ENCODE measurements at regions not wholly inside any gene's neighbourhood (a gene's known extent, or its start where the extent isn't known, plus 50 kb on each side); places are given as distances from the start of the nearest gene placed in this dataset.

GRCh38 chr16:63752347-63752746 lies 1369.5 kb downstream of the CDH11 start:
- H3K4me3 ChIP-seq (ENCODE audit: low read depth, low read length): no peak overlapping the region
- TF ChIP-seq CTCF (conservative IDR thresholded peaks at IDR 0.05; ENCODE audit: low read depth, low read length): no peak
- DNase-seq (ENCODE audit: low read depth): no peak

DNA sequence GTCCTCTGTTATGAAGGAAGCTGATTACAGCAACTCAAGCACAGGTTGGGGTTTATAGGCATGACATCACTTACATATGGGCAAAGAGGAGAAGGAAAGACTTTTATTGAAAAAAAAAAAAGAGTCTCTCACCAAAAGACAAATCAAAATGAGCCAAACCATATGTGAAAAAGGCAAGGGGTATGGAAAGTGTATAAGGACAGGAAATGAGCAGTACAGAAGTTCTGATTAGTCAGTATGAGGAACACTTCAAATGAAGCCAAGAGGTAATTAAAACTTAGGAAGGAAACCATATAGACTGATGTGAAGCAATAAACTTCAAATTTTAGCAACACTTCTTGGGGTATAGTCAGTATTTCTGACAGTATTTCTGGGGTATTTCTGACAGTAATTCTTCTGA lies 1372.6 kb downstream of the CDH11 start:
- TF ChIP-seq CTCF (conservative IDR thresholded peaks at IDR 0.05; ENCODE audit: low read depth, low read length): no peak
- no peak for DNase-seq (ENCODE audit: low read depth)
- no peak overlapping the region for H3K4me3 ChIP-seq (ENCODE audit: low read depth, low read length)

GRCh38 chr16:63745456-63745855 lies 1376.4 kb downstream of the CDH11 start:
- DNase-seq (ENCODE audit: low read depth): no peak
- TF ChIP-seq CTCF (conservative IDR thresholded peaks at IDR 0.05; ENCODE audit: low read depth, low read length): no peak

GRCh38 chr16:63744077-63744874 lies 1377.6 kb downstream of the CDH11 start:
- no peak for DNase-seq (ENCODE audit: low read depth)
- TF ChIP-seq CTCF (conservative IDR thresholded peaks at IDR 0.05; ENCODE audit: low read depth, low read length): no peak

More at GRCh38 chr16:63745456-63745855, 1376.4 kb downstream of the CDH11 start:
- H3K4me3 ChIP-seq (ENCODE audit: low read depth, low read length): no peak overlapping the region

DNA sequence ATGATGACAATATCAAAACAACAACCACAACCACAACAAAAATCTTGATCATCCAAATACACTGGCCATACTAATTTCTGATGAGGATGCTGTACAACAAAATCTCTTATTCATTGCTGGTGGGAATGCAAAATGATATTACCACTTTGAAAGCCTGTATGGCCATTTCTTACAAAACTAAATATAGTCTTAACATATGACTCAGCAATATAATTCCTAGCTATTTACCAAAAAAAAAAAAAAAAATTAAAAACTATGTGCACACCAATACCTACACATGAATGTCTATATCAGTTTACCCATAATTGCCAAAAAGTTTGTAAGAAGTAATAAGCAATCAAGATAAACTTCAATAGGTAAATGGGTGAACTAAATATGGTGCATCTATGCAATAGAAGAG lies 1379.7 kb downstream of the CDH11 start:
- no peak for TF ChIP-seq CTCF (conservative IDR thresholded peaks at IDR 0.05; ENCODE audit: low read depth, low read length)
- no peak overlapping the region for H3K4me3 ChIP-seq (ENCODE audit: low read depth, low read length)
- no peak for DNase-seq (ENCODE audit: low read depth)

More at GRCh38 chr16:63744077-63744874, 1377.6 kb downstream of the CDH11 start:
- H3K4me3 ChIP-seq (ENCODE audit: low read depth, low read length): no peak overlapping the region

- no peak for TF ChIP-seq CTCF (conservative IDR thresholded peaks at IDR 0.05; ENCODE audit: low read depth, low read length)
- no peak for DNase-seq (ENCODE audit: low read depth)
- H3K4me3 ChIP-seq (ENCODE audit: low read depth, low read length): no peak overlapping the region
Observed at GRCh38 chr16:63737633-63738032, 1384.2 kb downstream of the CDH11 start.

GRCh38 chr16:63735456-63735855 lies 1386.4 kb downstream of the CDH11 start:
- no peak for TF ChIP-seq CTCF (conservative IDR thresholded peaks at IDR 0.05; ENCODE audit: low read depth, low read length)
- no peak for DNase-seq (ENCODE audit: low read depth)
- H3K4me3 ChIP-seq (ENCODE audit: low read depth, low read length): no peak overlapping the region
